MV-4-11 (cell line): ENCODE measurements at regions not wholly inside any gene's neighbourhood (a gene's known extent, or its start where the extent isn't known, plus 50 kb on each side); places are given as distances from the start of the nearest gene placed in this dataset.
"Not testable (repeated sequence)": the region's sequence is repeated elsewhere in the genome, so short reads cannot be mapped to it uniquely, and the experiment has no call there.

Experiments
- DNase-seq: peaks from one replicate; lab custom pipeline; 2025; lab: John Stamatoyannopoulos, UW

DNA sequence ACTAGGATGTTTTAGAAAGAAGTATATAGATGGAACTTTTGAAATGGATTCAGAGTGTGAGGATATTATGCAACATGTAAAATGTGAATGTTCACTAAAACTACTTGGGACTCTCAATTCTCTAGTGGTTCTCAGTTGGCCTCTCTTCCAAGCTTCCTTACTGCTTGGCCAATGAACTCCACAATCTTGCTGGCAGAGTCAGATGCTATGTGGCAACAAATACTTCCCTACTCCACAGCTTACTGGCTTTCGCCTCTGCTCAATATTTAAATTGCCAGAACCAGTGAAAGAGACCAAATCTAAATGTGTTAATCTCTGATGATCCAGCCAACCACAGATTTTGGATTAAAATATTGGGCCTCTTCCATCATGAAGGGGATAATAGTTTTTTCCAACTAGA, 138.4 kb downstream of the HTR1B start:
- DNase-seq, result no peak

DNA sequence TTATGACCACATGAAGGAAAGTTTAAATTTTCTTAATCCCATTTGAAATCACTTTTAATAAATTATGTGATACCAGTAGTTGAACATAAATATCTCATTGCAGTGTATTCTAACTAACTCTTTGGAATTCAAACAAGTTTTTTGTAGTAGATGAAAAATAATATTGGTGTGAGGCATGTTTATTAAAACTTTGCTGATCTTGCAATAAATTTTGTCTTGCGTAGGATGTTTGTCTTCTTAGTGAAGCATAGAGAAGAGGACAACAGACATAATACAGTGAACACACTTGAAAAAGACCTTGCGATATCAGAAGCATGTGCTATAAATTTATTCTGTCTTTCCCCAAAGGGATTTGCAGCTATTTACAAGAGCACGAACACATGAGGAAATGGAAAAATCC, 140.7 kb downstream of the HTR1B start:
- no peak for DNase-seq

- DNase-seq, result no peak
Observed at GRCh38 chr6:77318256-77318655, 145.0 kb downstream of the HTR1B start.

- no peak for DNase-seq
Observed at GRCh38 chr6:77313595-77313994, 149.7 kb downstream of the HTR1B start.

- no peak for DNase-seq
Observed at GRCh38 chr6:77299931-77300330, 163.4 kb downstream of the HTR1B start.

GRCh38 chr6:77298283-77298682, 165.0 kb downstream of the HTR1B start:
- DNase-seq, result no peak

GRCh38 chr6:77292564-77293546, 170.4 kb downstream of the HTR1B start:
- no peak for DNase-seq

DNA sequence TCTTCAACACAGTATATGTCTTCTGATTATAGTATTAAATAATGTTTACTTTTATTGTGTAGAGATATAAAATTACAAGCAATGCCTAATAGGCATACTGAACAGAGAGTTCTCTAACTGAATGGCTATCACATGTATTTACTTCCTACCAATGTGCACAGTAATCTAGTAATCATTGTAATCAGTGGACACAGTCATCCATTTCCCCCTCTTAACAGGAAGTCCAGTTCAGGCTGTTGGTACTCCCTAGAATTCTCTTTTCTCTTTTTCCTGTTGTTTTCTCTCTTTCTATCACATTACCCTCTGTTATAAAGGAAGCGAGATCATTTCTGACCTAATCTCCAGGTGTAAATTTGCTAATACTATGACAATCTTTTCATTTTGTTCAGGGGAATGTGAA, 172.5 kb downstream of the HTR1B start:
- DNase-seq, result no peak

GRCh38 chr6:77286541-77286940, 176.8 kb downstream of the HTR1B start:
- DNase-seq, result no peak

DNA sequence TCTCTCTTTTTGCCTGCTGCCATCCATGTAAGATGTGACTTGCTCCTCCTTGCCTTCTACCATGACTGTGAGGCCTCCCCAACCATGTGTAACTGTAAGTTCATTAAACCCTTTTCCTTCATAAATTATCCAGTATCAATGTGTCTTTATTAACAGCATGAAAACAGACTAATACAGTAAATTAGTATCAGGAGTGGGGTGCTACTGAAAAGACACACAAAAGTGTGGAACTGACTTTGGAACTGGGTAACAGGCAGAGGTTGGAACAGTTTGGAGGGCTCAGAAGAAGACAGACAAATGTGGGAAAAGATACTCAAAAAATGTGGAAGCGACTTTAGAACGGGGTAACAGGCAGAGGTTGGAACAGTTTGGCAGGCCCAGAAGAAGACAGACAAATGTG, 189.4 kb downstream of the HTR1B start:
- no peak for DNase-seq

DNA sequence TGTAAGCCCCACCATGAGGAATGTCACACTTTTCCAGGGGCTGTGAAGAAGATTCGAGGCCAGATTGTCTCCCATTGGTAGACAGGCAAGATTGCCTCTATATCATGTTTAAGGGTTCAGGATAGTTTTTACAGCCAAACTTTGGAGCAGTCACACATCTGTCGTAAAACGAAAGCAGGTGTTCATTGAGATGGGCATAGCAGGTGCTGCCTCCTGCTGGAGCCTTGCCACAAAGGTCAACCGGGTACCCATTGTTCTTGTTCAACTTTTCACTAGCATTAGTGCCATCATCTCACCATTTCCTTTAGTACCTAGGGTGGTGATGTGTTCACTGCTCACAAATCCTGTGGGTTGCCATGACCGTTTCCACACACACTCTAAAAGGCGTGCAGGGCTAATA, 198.3 kb downstream of the HTR1B start:
- no peak for DNase-seq

DNA sequence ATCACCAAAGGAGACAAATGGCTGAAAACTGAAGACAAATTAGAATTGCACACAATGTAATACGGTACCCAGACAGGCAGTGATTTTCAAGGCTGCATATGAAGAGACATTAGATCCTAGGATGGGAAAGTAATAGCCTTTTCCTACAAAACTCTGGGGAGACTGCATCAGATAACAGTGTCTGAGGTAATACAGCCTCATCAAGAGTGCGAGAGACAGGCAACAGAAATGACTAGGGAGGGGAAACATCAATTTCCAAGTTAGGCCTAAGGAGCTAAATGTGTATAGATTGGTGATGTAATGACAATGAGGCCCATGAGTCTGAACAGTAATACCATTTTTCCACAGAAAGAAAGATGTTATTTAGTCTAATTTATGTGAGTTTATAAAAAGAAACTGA, 200.3 kb downstream of the HTR1B start:
- no peak for DNase-seq

GRCh38 chr6:77251801-77252200, 211.5 kb downstream of the HTR1B start:
- not testable (repeated sequence) for DNase-seq

DNA sequence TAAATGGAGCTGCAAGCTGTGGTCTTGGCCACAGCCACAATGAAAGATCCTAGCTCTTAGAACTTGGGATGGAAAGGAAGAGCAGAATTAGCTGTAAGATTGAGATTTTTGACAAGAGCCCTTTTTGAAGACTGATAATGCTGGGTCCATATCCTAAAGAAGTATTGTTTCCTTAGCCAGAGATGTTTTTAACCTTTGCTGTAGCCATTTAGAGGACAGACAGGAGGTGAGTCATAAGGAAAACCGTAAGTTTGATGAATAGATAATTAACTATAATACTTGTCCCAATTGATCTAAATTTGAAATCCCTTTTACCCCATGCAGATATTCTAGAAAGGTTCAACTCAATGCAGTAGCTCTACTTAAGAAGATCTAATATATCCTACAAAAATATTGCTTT, 213.7 kb downstream of the HTR1B start:
- DNase-seq, result no peak

- DNase-seq, result no peak
Observed at GRCh38 chr6:77245026-77245425, 218.3 kb downstream of the HTR1B start.

DNA sequence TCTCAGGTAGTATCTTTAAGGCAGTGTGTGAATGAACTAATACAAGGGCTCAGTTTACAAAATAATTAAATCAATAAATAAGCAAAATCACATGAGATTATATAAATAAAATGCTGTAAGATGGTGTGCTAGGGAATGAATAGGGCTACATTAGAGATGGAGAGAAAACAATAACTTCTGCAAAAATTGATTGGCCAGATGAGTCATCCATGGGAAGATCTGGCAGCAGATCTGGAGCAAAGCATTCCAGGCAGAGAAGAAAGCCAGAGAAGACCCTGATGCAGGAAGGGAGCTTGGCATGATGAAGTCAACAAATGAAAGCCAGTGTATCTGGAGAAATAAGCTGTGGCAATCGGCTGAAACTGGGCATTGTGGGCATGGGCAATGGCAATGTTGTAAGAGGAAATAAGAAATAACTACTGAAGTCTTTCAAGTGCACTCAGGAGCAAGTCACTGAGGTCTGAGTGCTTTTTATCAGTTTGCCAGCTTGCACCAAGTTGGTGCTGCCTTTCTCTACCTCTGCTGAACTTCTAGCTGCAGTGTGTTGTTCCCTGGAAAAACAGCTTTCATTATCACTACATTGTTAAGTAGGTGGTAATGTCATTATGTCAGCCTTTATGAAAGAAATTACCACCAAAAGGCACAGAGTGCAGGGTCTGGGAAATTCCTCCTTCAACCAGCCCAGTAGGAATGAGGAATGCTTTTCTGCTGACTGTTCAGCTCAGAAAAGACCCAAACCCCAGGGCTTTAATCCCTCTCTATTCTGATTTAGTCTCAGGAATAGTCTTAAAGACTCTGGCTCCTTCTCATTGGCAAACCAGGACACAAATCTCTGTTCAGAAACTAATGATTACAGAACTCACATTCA, 231.6 kb downstream of the HTR1B start:
- DNase-seq, result no peak

DNA sequence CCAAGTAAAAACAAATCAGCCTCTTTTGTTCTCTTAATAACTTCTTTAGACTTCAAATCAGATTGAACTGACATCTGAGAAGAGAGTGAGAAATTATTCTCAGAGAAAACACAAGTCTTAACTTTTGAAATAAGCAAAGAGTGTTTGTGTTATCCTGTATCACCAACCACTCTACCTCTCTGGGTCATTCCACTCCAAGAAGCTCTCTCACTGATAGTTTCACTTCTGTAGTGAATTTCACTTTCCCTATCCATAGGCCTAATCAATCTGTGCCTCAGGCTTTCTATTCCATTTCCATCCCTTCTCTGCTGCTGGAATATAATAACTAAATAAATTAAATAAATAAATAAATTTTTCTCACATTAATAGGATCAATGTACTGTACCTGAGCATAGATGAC, 235.0 kb downstream of the HTR1B start:
- DNase-seq, result no peak

DNA sequence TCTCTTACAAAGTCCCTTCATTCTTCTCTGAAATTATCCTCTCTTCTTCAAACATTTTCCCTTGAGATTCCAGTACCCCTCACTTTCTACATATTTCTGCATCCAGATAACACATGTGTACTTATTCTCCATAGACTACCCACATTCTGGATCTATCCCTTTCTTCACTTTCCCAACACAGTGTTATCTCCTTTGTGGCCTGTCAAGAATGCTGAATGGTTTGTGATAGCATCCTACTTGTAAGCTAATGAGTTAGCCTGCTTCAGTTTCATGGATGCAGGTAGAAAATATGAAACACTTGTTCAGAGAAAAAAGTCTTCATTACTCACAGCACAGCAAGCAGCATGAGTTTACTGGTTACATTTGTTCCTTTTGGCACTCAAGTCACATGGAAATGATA, 245.4 kb downstream of the HTR1B start:
- DNase-seq, result no peak

DNA sequence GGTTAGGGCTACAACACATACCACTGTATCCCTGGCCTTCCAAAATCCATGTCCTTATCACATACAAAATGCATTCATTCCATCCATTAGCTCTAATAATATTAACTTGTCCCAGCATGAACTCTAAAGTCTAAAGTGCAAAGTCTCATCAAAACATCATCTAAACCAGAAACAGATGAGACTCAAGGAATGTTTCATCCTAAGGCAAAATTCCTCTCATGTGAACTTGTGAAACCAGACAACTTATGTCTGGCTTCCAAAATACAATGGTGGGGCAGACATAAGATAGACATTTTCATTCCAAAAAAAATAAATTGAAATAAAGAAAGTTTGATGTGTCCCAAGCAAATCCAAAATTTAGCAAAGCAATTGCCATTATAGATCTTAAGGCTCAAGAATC, 257.4 kb downstream of the HTR1B start:
- DNase-seq, result no peak

GRCh38 chr6:77204555-77204954, 258.7 kb downstream of the HTR1B start:
- DNase-seq, result no peak

GRCh38 chr6:77183447-77183846, 279.8 kb downstream of the HTR1B start:
- DNase-seq, result no peak

DNA sequence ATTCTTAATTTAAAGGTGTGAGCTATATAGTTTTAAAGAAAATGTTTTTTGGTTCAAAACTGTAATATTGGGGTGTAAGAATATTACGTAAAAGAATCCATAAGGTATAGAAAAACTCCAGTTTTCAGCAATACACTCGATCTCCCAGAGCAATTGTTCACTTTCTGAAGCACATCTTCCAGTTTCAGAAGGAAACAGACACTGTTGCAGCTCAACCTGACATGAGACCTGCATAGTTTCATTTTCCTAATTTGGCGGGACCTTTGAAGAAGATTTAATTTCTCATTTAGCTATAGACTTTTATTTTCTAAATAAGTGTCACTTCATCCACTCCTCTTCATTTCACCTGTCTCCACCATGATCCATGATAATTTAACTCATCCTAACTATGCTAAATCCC, 281.5 kb downstream of the HTR1B start:
- no peak for DNase-seq

- DNase-seq, result no peak
Observed at GRCh38 chr6:77180326-77180725, 283.0 kb downstream of the HTR1B start.
